HepG2 (cell line): ENCODE measurements at regions not wholly inside any gene's neighbourhood (a gene's known extent, or its start where the extent isn't known, plus 50 kb on each side); places are given as distances from the start of the nearest gene placed in this dataset.

ENCODE experiments used
- ATAC-seq: fragments of 200-7000 bp; cut with Tn5 transposase; 3 replicates; pipeline ENCODE4 v1.9.1; 2020; ENCODE audit warnings: mild to moderate bottlenecking, moderate library complexity
- BruUV-seq: library from RNA; stranded (reverse); fragments of 400-500 nt; replicated peaks from 2 replicates; lab custom pipeline; 2021; lab: Mats Ljungman, UMichigan
- CTCF ChIA-PET: fragments of 300-600 bp; formaldehyde crosslinking; extraction: SDS; loops from one replicate; lab custom pipeline; 2021; ENCODE audit warnings: low total read pairs, inconsistent platforms, low intra/inter-chr PET ratio; lab: Yijun Ruan, JAX
- POLR2A ChIA-PET: fragments of 350-600 bp; sonication (Branson Sonifier 250); formaldehyde crosslinking; loops from one replicate; lab custom pipeline; 2020; ENCODE audit warnings: antibody characterized with exemption, inconsistent platforms; lab: Yijun Ruan, JAX
- DNase-seq: peaks from one replicate; pipeline ENCODE4 v3.0.0-alpha.2; 2015; ENCODE audit warnings: low spot score
- FAIRE-seq: peaks from 3 replicates; lab custom pipeline; 2011; peaks lifted over from hg19 to GRCh38; lab: Jason Lieb, UNC
- H2AFZ ChIP-seq: one replicate; pipeline ENCODE4 v1.6.1; 2011; ENCODE audit warnings: low read length, inconsistent platforms
- H3K27ac ChIP-seq: fragments of 300-600 bp; 3 replicates; pipeline ENCODE4 v1.8.0; 2011; ENCODE audit warnings: mixed run types, mild to moderate bottlenecking, mixed read lengths, low read length, inconsistent platforms; ENCODE audit not compliant: insufficient read depth; ENCODE audit errors: extremely low read length
- H3K27me3 ChIP-seq, 2 experiments: fragments of 200-600 bp in 1 of 2; 2 replicates in 1 of 2; 3 replicates in 1 of 2; pipeline versions ENCODE4 v1.6.0 to v1.8.0; 2011; ENCODE audit warnings: low read length in 2 of 2, mild to moderate bottlenecking in 2 of 2, moderate library complexity in 2 of 2, inconsistent platforms in 1 of 2; ENCODE audit not compliant: insufficient read depth in 2 of 2, control insufficient read depth in 1 of 2
- H3K36me3 ChIP-seq, 2 experiments: fragments of 200-600 bp in 1 of 2; replicated peaks in 1 of 2; 2 replicates in 1 of 2; 3 replicates in 1 of 2; pipeline versions ENCODE4 v1.5.1 to v1.8.0; 2011; ENCODE audit warnings: low read length in 2 of 2, inconsistent platforms in 1 of 2; ENCODE audit not compliant: insufficient read depth in 2 of 2, control insufficient read depth in 1 of 2
- H3K4me1 ChIP-seq: 2 replicates; pipeline ENCODE4 v1.5.1; 2012; ENCODE audit warnings: low read length, inconsistent platforms; ENCODE audit not compliant: insufficient read depth
- H3K4me2 ChIP-seq: 2 replicates; pipeline ENCODE4 v1.6.0; 2011; ENCODE audit warnings: low read depth, low read length, inconsistent platforms
- H3K4me3 ChIP-seq, 3 experiments: fragments of 200-600 bp in 1 of 3; sonication (generic), shearing (Covaris generic) in 1 of 3; replicated peaks in 1 of 3; 2 replicates each; pipeline ENCODE4 v1.5.1; 2011 to 2016; ENCODE audit warnings: low read length in 3 of 3, inconsistent platforms in 2 of 3, low read depth in 2 of 3, mild to moderate bottlenecking in 2 of 3, control low read depth in 1 of 3, mixed read lengths in 1 of 3; ENCODE audit not compliant: insufficient read depth in 1 of 3
- H3K79me2 ChIP-seq: one replicate; pipeline ENCODE4 v1.6.1; 2011; ENCODE audit warnings: low read length, inconsistent platforms; ENCODE audit not compliant: insufficient read depth
- H3K9ac ChIP-seq: 2 replicates; pipeline ENCODE4 v1.6.0; 2011; ENCODE audit warnings: mild to moderate bottlenecking, low read depth, low read length, inconsistent platforms; ENCODE audit not compliant: insufficient read depth
- H3K9me3 ChIP-seq: 2 replicates; pipeline ENCODE4 v1.5.1; 2012; ENCODE audit warnings: mild to moderate bottlenecking, low read length
- H4K20me1 ChIP-seq: 2 replicates; pipeline ENCODE4 v1.6.0; 2011; ENCODE audit warnings: inconsistent platforms, mild to moderate bottlenecking, low read length, moderate library complexity; ENCODE audit not compliant: insufficient read depth
- ARNT ChIP-seq: fragments of 450-650 bp; IDR thresholded peaks from 2 replicates; pipeline ENCODE4 v1.6.1; 2017
- ATRX ChIP-seq: sonication (generic); formaldehyde crosslinking; IDR thresholded peaks from 2 replicates; pipeline ENCODE4 v1.4.0; 2020; ENCODE audit warnings: missing genetic modification reagents, borderline replicate concordance
- FOSL1 ChIP-seq: sonication (generic); formaldehyde crosslinking; IDR thresholded peaks from 2 replicates; pipeline ENCODE4 v1.9.0; 2021; ENCODE audit warnings: missing genetic modification reagents, borderline replicate concordance
- HES4 ChIP-seq: sonication (generic); formaldehyde crosslinking; IDR thresholded peaks from 2 replicates; pipeline ENCODE4 v1.9.0; 2021; ENCODE audit warnings: mild to moderate bottlenecking, missing genetic modification reagents, borderline replicate concordance
- IRX3 ChIP-seq: sonication (generic); formaldehyde crosslinking; IDR thresholded peaks from 2 replicates; pipeline ENCODE4 v1.8.1; 2023; ENCODE audit warnings: mild to moderate bottlenecking, low read depth, missing genetic modification reagents, borderline replicate concordance
- NFKB2 ChIP-seq: sonication (generic); formaldehyde crosslinking; IDR thresholded peaks from 2 replicates; pipeline ENCODE4 v1.4.0; 2020; ENCODE audit warnings: missing genetic modification reagents, borderline replicate concordance
- RNF2 ChIP-seq: fragments of 450-650 bp; conservative IDR thresholded peaks from 2 replicates; pipeline ENCODE4 v1.6.1; 2016; ENCODE audit warnings: low read depth
- SAP130 ChIP-seq: IDR thresholded peaks from 2 replicates; pipeline ENCODE4 v1.6.1; 2016; ENCODE audit warnings: low read depth
- SCMH1 ChIP-seq: sonication (generic); formaldehyde crosslinking; IDR thresholded peaks from 2 replicates; pipeline ENCODE4 v1.9.0; 2021; ENCODE audit warnings: missing genetic modification reagents, mild to moderate bottlenecking, borderline replicate concordance
- SNAI1 ChIP-seq: sonication (generic); formaldehyde crosslinking; IDR thresholded peaks from 2 replicates; pipeline ENCODE4 v1.5.0; 2020; ENCODE audit warnings: mild to moderate bottlenecking, missing genetic modification reagents, borderline replicate concordance
- XRCC5 ChIP-seq: fragments of 200-400 bp; formaldehyde crosslinking; optimal IDR thresholded peaks from 2 replicates; pipeline ENCODE3; 2017; ENCODE audit warnings: mild to moderate bottlenecking, low read length
- ZBTB21 ChIP-seq: sonication (generic); formaldehyde crosslinking; IDR thresholded peaks from 2 replicates; pipeline ENCODE4 v1.4.0; 2020; ENCODE audit warnings: missing genetic modification reagents
- ZNF263 ChIP-seq: sonication (generic); formaldehyde crosslinking; IDR thresholded peaks from 2 replicates; pipeline ENCODE4 v1.4.0; 2020; ENCODE audit warnings: missing genetic modification reagents
- ZNF264 ChIP-seq: sonication (generic); formaldehyde crosslinking; IDR thresholded peaks from 2 replicates; pipeline ENCODE4 v1.4.0; 2020; ENCODE audit warnings: missing genetic modification reagents
- ZNF619 ChIP-seq: sonication (generic); formaldehyde crosslinking; IDR thresholded peaks from 2 replicates; pipeline ENCODE4 v1.4.0; 2020; ENCODE audit warnings: mild to moderate bottlenecking, missing genetic modification reagents
- WGBS: methylation state at CpG from one replicate; pipeline ENCODE4 v1.1.6; 2017; ENCODE audit warnings: low lambda C conversion rate; 5-methylcytosine and 5-hydroxymethylcytosine counted together
- in situ Hi-C: cut with HindIII; loops from 2 replicates; pipeline ENCODE4 v1.10.0; 2017; ENCODE audit warnings: low pct_unique_long_range_greater_than_20kb; ENCODE audit not compliant: extremely low pct_ligation_motif_present
- intact Hi-C: fragments of 100-400 bp; cut with micrococcal nuclease; formaldehyde crosslinking; loops from one replicate; pipeline ENCODE4 v1.10.0; 2022; ENCODE audit not compliant: unreplicated experiment
- TF ChIP-seq, protein P1 (sequence below): sonication (generic); formaldehyde crosslinking; IDR thresholded peaks from 2 replicates; pipeline ENCODE4 v1.9.0; 2021; ENCODE audit warnings: missing genetic modification reagents, mild to moderate bottlenecking, borderline replicate concordance
- TF ChIP-seq, protein P2 (sequence below): sonication (generic); formaldehyde crosslinking; IDR thresholded peaks from 2 replicates; pipeline ENCODE4; 2020; ENCODE audit warnings: missing genetic modification reagents, mild to moderate bottlenecking, borderline replicate concordance
- TF ChIP-seq, protein P3 (sequence below): sonication (generic); formaldehyde crosslinking; IDR thresholded peaks from 2 replicates; pipeline ENCODE4 v1.5.0; 2020; ENCODE audit warnings: mild to moderate bottlenecking, missing genetic modification reagents
- TF ChIP-seq, protein P4 (sequence below): sonication (generic); formaldehyde crosslinking; IDR thresholded peaks from 2 replicates; pipeline ENCODE4 v1.4.0; 2020; ENCODE audit warnings: low read depth, mild to moderate bottlenecking, missing genetic modification reagents

DNA sequence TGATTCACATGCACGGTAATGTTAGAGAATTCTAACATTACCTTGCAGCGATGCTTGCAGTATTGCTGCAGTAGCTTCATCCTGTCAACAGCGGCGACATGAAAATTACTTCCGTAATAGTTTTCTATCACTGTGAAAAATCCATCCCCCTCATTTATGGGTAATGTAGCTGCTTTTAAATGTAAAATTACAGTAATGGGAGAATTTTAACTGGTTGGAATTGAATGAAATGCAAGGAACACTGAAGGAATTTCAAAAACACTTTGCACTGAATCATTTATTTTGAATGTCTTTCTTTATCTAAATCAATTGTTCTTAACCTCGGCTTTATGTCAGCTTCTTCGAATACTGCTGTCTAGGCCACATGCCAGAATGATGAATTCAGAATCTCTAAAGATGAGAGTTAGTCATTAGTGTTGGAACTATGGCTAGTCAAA, 102.4 kb upstream of the HIVEP1 start:
- no peak for FAIRE-seq

More for the DNA sequence above, 102.4 kb upstream of the HIVEP1 start:
- Histone ChIP-seq H3K9me3 (0 out of 2 replicates have a peak, but pooled peaks cover 4% of the 10 kb centered on the region), H3K4me3 (no peak overlapping the region), H3K27ac (no peak overlapping the region), H2AFZ (no peak overlapping the region), H3K9ac (no peak overlapping the region), H3K36me3 (no peaks in the 10 kb centered on the region), H3K79me2 (no peaks in the 10 kb centered on the region), H4K20me1 (no peaks in the 10 kb centered on the region), H3K27me3 (no peaks in the 10 kb centered on the region), H3K4me1 (no peaks in the 10 kb centered on the region), H3K4me2 (no peak overlapping the region)
- DNase-seq (no peak), ATAC-seq (no peak)
- ChIA-PET CTCF (no interaction called here), POLR2A (no interaction called here)
- TF ChIP-seq HES4 (no peak), ZNF619 (no peak), SNAI1 (CRISPR knock-in tag) (no peak), ATRX (CRISPR knock-in tag) (no peak), ARNT (no peak), XRCC5 (no peak), ZBTB21 (no peak), FOSL1 (CRISPR knock-in tag) (no peak), SCMH1 (CRISPR knock-in tag) (no peak), ZNF264 (CRISPR knock-in tag) (no peak), SAP130 (CRISPR knock-in tag) (no peak), IRX3 (CRISPR knock-in tag) (no peak), ZNF263 (CRISPR knock-in tag) (no peak), RNF2 (no peak), NFKB2 (CRISPR knock-in tag) (no peak)
- TF ChIP-seq, protein P1, sequence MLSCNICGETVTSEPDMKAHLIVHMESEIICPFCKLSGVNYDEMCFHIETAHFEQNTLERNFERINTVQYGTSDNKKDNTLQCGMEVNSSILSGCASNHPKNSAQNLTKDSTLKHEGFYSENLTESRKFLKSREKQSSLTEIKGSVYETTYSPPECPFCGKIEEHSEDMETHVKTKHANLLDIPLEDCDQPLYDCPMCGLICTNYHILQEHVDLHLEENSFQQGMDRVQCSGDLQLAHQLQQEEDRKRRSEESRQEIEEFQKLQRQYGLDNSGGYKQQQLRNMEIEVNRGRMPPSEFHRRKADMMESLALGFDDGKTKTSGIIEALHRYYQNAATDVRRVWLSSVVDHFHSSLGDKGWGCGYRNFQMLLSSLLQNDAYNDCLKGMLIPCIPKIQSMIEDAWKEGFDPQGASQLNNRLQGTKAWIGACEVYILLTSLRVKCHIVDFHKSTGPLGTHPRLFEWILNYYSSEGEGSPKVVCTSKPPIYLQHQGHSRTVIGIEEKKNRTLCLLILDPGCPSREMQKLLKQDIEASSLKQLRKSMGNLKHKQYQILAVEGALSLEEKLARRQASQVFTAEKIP: no peak
- TF ChIP-seq, protein P2, sequence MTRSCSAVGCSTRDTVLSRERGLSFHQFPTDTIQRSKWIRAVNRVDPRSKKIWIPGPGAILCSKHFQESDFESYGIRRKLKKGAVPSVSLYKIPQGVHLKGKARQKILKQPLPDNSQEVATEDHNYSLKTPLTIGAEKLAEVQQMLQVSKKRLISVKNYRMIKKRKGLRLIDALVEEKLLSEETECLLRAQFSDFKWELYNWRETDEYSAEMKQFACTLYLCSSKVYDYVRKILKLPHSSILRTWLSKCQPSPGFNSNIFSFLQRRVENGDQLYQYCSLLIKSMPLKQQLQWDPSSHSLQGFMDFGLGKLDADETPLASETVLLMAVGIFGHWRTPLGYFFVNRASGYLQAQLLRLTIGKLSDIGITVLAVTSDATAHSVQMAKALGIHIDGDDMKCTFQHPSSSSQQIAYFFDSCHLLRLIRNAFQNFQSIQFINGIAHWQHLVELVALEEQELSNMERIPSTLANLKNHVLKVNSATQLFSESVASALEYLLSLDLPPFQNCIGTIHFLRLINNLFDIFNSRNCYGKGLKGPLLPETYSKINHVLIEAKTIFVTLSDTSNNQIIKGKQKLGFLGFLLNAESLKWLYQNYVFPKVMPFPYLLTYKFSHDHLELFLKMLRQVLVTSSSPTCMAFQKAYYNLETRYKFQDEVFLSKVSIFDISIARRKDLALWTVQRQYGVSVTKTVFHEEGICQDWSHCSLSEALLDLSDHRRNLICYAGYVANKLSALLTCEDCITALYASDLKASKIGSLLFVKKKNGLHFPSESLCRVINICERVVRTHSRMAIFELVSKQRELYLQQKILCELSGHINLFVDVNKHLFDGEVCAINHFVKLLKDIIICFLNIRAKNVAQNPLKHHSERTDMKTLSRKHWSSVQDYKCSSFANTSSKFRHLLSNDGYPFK (CRISPR knock-in tag): no peak
- TF ChIP-seq, protein P3, sequence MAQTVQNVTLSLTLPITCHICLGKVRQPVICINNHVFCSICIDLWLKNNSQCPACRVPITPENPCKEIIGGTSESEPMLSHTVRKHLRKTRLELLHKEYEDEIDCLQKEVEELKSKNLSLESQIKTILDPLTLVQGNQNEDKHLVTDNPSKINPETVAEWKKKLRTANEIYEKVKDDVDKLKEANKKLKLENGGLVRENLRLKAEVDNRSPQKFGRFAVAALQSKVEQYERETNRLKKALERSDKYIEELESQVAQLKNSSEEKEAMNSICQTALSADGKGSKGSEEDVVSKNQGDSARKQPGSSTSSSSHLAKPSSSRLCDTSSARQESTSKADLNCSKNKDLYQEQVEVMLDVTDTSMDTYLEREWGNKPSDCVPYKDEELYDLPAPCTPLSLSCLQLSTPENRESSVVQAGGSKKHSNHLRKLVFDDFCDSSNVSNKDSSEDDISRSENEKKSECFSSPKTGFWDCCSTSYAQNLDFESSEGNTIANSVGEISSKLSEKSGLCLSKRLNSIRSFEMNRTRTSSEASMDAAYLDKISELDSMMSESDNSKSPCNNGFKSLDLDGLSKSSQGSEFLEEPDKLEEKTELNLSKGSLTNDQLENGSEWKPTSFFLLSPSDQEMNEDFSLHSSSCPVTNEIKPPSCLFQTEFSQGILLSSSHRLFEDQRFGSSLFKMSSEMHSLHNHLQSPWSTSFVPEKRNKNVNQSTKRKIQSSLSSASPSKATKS (CRISPR knock-in tag): no peak
- TF ChIP-seq, protein P4, sequence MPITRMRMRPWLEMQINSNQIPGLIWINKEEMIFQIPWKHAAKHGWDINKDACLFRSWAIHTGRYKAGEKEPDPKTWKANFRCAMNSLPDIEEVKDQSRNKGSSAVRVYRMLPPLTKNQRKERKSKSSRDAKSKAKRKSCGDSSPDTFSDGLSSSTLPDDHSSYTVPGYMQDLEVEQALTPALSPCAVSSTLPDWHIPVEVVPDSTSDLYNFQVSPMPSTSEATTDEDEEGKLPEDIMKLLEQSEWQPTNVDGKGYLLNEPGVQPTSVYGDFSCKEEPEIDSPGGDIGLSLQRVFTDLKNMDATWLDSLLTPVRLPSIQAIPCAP: no peak
- in situ Hi-C loops (no loop called here), intact Hi-C loops (no loop called here)
- BruUV-seq: no TSS peak
- WGBS: 49% methylated on average over 7 of the region's 7 CpGs
